H9 (cell line): ENCODE measurements at regions not wholly inside any gene's neighbourhood (a gene's known extent, or its start where the extent isn't known, plus 50 kb on each side); places are given as distances from the start of the nearest gene placed in this dataset.

Experiments
- DNase-seq: peaks from one replicate; pipeline ENCODE4 v3.0.0-alpha.2; 2017
- H2AFZ ChIP-seq: one replicate; pipeline ENCODE4 v1.6.1; 2013; ENCODE audit warnings: mild to moderate bottlenecking, low read length, control low read depth, moderate library complexity
- H2AK5ac ChIP-seq: 2 replicates; pipeline ENCODE4 v1.6.1; 2013; ENCODE audit warnings: low read length, control low read depth, mixed read lengths; ENCODE audit not compliant: insufficient read length
- H2BK120ac ChIP-seq: one replicate; pipeline ENCODE4 v1.6.1; 2013; ENCODE audit warnings: low read depth, mild to moderate bottlenecking, low read length, control low read depth, inconsistent platforms; ENCODE audit not compliant: poor library complexity, severe bottlenecking
- H2BK12ac ChIP-seq: 2 replicates; pipeline ENCODE4 v1.6.1; 2013; ENCODE audit warnings: low read length, control low read depth, mixed read lengths, low read depth; ENCODE audit not compliant: insufficient read length
- H2BK15ac ChIP-seq: 2 replicates; pipeline ENCODE4 v1.6.1; 2013; ENCODE audit warnings: low read depth, low read length, control low read depth
- H2BK20ac ChIP-seq: one replicate; pipeline ENCODE4 v1.6.1; 2013; ENCODE audit warnings: low read depth, mild to moderate bottlenecking, low read length, control low read depth, inconsistent platforms; ENCODE audit not compliant: poor library complexity, severe bottlenecking
- H2BK5ac ChIP-seq: 2 replicates; pipeline ENCODE4 v1.6.1; 2013; ENCODE audit warnings: low read length, control low read depth, mixed read lengths; ENCODE audit not compliant: insufficient read length
- H3K14ac ChIP-seq: 2 replicates; pipeline ENCODE4 v1.6.1; 2013; ENCODE audit warnings: low read length, control low read depth; ENCODE audit not compliant: insufficient read depth
- H3K18ac ChIP-seq: 2 replicates; pipeline ENCODE4 v1.6.1; 2013; ENCODE audit warnings: low read depth, mild to moderate bottlenecking, mixed read lengths, low read length, control low read depth; ENCODE audit not compliant: insufficient read length
- H3K23ac ChIP-seq: 2 replicates; pipeline ENCODE4 v1.6.1; 2013; ENCODE audit warnings: low read length, control low read depth, mixed read lengths, low read depth; ENCODE audit not compliant: insufficient read length
- H3K23me2 ChIP-seq: 2 replicates; pipeline ENCODE4 v1.6.1; 2013; ENCODE audit warnings: low read depth, mild to moderate bottlenecking, mixed read lengths, low read length, control low read depth; ENCODE audit not compliant: insufficient read length, poor library complexity, severe bottlenecking
- H3K27ac ChIP-seq: 2 replicates; pipeline ENCODE4 v1.5.1; 2013; ENCODE audit warnings: low read length, control low read depth, mixed read lengths, low read depth; ENCODE audit not compliant: insufficient read length
- H3K27me3 ChIP-seq: 2 replicates; pipeline ENCODE4 v1.6.1; 2013; ENCODE audit warnings: low read length, control low read depth, inconsistent platforms; ENCODE audit not compliant: insufficient read depth
- H3K4ac ChIP-seq: 2 replicates; pipeline ENCODE4 v1.6.1; 2013; ENCODE audit warnings: low read depth, mild to moderate bottlenecking, control low read depth, inconsistent platforms, low read length, moderate library complexity
- H3K4me1 ChIP-seq: 2 replicates; pipeline ENCODE4 v1.6.1; 2013; ENCODE audit warnings: low read length, control low read depth, inconsistent platforms; ENCODE audit not compliant: insufficient read depth
- H3K4me2 ChIP-seq: 2 replicates; pipeline ENCODE4 v1.6.1; 2013; ENCODE audit warnings: low read length, control low read depth, mixed read lengths; ENCODE audit not compliant: insufficient read length, insufficient read depth
- H3K56ac ChIP-seq: 2 replicates; pipeline ENCODE4 v1.6.1; 2013; ENCODE audit warnings: low read depth, mild to moderate bottlenecking, mixed read lengths, low read length, control low read depth; ENCODE audit not compliant: insufficient read length
- H3K79me1 ChIP-seq: 2 replicates; pipeline ENCODE4 v1.6.1; 2013; ENCODE audit warnings: low read depth, mild to moderate bottlenecking, moderate library complexity, low read length, control low read depth, inconsistent platforms; ENCODE audit not compliant: insufficient read depth, poor library complexity, severe bottlenecking
- H3K79me2 ChIP-seq: 2 replicates; pipeline ENCODE4 v1.6.1; 2013; ENCODE audit warnings: low read length, control low read depth, inconsistent platforms; ENCODE audit not compliant: insufficient read depth
- H3K9ac ChIP-seq: 2 replicates; pipeline ENCODE4 v1.6.1; 2013; ENCODE audit warnings: low read length, control low read depth, mixed read lengths; ENCODE audit not compliant: insufficient read length; ENCODE audit errors: extremely low read depth
- H3K9me3 ChIP-seq: one replicate; pipeline ENCODE4 v1.6.1; 2013; ENCODE audit warnings: low read depth, low read length, inconsistent platforms; ENCODE audit not compliant: control insufficient read depth
- H3T11ph ChIP-seq: one replicate; pipeline ENCODE4 v1.6.1; 2013; ENCODE audit warnings: mild to moderate bottlenecking, low read length, control low read depth, inconsistent platforms
- H4K20me1 ChIP-seq: one replicate; pipeline ENCODE4 v1.6.1; 2013; ENCODE audit not compliant: control insufficient read depth, insufficient read length, insufficient read depth
- H4K5ac ChIP-seq: 2 replicates; pipeline ENCODE4 v1.6.1; 2013; ENCODE audit warnings: low read depth, mild to moderate bottlenecking, mixed read lengths, low read length, control low read depth; ENCODE audit not compliant: insufficient read length
- H4K8ac ChIP-seq: replicated peaks from 2 replicates; pipeline ENCODE4 v1.6.1; 2013; ENCODE audit warnings: low read length, control low read depth, mixed read lengths, low read depth; ENCODE audit not compliant: insufficient read length
- H4K91ac ChIP-seq: 2 replicates; pipeline ENCODE4 v1.6.1; 2013; ENCODE audit warnings: low read depth, mild to moderate bottlenecking, moderate library complexity, mixed read lengths, low read length, control low read depth; ENCODE audit not compliant: insufficient read length
- H3K27ac Mint-ChIP-seq, 3 experiments: 2 replicates in 2 of 3; 3 replicates in 1 of 3; pipeline ENCODE4 v1.8.0; 2020 to 2021; ENCODE audit warnings: mixed read lengths in 3 of 3, mild to moderate bottlenecking in 1 of 3, moderate library complexity in 1 of 3
- H3K27me3 Mint-ChIP-seq: 2 replicates; pipeline ENCODE4 v1.8.0; 2021; ENCODE audit warnings: low read depth, mild to moderate bottlenecking, moderate library complexity, mixed read lengths
- H3K36me3 Mint-ChIP-seq, 3 experiments: 2 replicates in 2 of 3; 3 replicates in 1 of 3; pipeline ENCODE4 v1.8.0; 2020 to 2021; ENCODE audit warnings: low read depth in 3 of 3, mixed read lengths in 3 of 3; ENCODE audit not compliant: insufficient read depth in 1 of 3
- H3K4me1 Mint-ChIP-seq, 2 experiments: 2 replicates each; pipeline ENCODE4 v1.8.0; 2020; ENCODE audit warnings: mixed read lengths in 2 of 2
- H3K4me3 Mint-ChIP-seq, 2 experiments: 2 replicates in 1 of 2; 3 replicates in 1 of 2; pipeline ENCODE4 v1.8.0; 2020 to 2021; ENCODE audit warnings: mild to moderate bottlenecking in 2 of 2, mixed read lengths in 2 of 2, moderate library complexity in 1 of 2
- H3K9me3 Mint-ChIP-seq, 2 experiments: 2 replicates in 1 of 2; 3 replicates in 1 of 2; pipeline ENCODE4 v1.8.0; 2020; ENCODE audit warnings: mild to moderate bottlenecking in 2 of 2, mixed read lengths in 2 of 2, moderate library complexity in 1 of 2
- CTCF ChIP-seq: fragments of 200-600 bp; sonication (generic); conservative IDR thresholded peaks from 3 replicates; pipeline ENCODE4 v1.8.0; 2021; ENCODE audit warnings: antibody characterized with exemption, mild to moderate bottlenecking
- WGBS: extraction: QIAGEN DNeasy Blood & Tissue Kit; methylation state at CpG from one replicate; pipeline ENCODE4 v1.1.7; 2013; ENCODE audit warnings: missing lambda C conversion rate, low lambda C conversion rate, mixed read lengths; ENCODE audit not compliant: insufficient read length; ENCODE audit errors: extremely low coverage; 5-methylcytosine and 5-hydroxymethylcytosine counted together

- Histone ChIP-seq H3K56ac (no peak overlapping the region), H3K4me2 (no peak overlapping the region), H3K79me1 (no peaks in the 10 kb centered on the region), H3K9ac (no peak overlapping the region), H3K4me1 (no peaks in the 10 kb centered on the region), H4K8ac (no peak overlapping the region), H3K79me2 (no peaks in the 10 kb centered on the region), H2BK20ac (no peak overlapping the region), H2AK5ac (no peak overlapping the region), H4K91ac (no peak overlapping the region), H2BK120ac (no peak overlapping the region), H3K23me2 (no peaks in the 10 kb centered on the region), H3K18ac (no peak overlapping the region), H2BK15ac (no peak overlapping the region), H3K27ac (no peak overlapping the region), H3K14ac (no peak overlapping the region), H3T11ph (no peak overlapping the region), H3K27me3 (no peaks in the 10 kb centered on the region), H3K4ac (no peak overlapping the region), H4K5ac (no peak overlapping the region), H2BK5ac (no peak overlapping the region), H4K20me1 (no peaks in the 10 kb centered on the region), H2AFZ (no peak overlapping the region), H2BK12ac (no peak overlapping the region), H3K23ac (no peak overlapping the region), H3K9me3 (no peaks in the 10 kb centered on the region)
- no peak overlapping the region for H3K27ac Mint-ChIP-seq
- TF ChIP-seq CTCF: no peak
- no peak overlapping the region for H3K4me3 Mint-ChIP-seq
- H3K9me3 Mint-ChIP-seq: no peaks in the 10 kb centered on the region
- H3K27me3 Mint-ChIP-seq: no peaks in the 10 kb centered on the region
- no peaks in the 10 kb centered on the region for H3K36me3 Mint-ChIP-seq
- DNase-seq: no peak
- no peaks in the 10 kb centered on the region for H3K4me1 Mint-ChIP-seq
- WGBS: no CpG with 5 or more reads among the region's 3 CpGs
Observed at GRCh38 chr5:169351721-169352120, 50.8 kb upstream of the SLIT3 start.
